ENCODE measurements at regions not wholly inside any gene's neighbourhood (a gene's known extent, or its start where the extent isn't known, plus 50 kb on each side); places are given as distances from the start of the nearest gene placed in this dataset.

GRCh38 chr17:54435966-54436365 lies 464.7 kb upstream of the TOM1L1 start:
- Histone ChIP-seq H3K4me2 (ENCODE audit: control insufficient read depth, insufficient read depth) (no peak overlapping the region), H3K36me3 (ENCODE audit: control insufficient read depth in 2 of 2, insufficient read depth in 2 of 2, low read length in 1 of 2) (no peaks in the 10 kb centered on the region), H3K4me1 (ENCODE audit: control insufficient read depth, insufficient read depth, low read length) (no peaks in the 10 kb centered on the region), H2AFZ (ENCODE audit: control insufficient read depth, low read depth, low read length) (no peak overlapping the region), H3K27me3 (replicated peaks in 1 of 2; ENCODE audit: control insufficient read depth in 2 of 2, insufficient read depth in 2 of 2, low read length in 1 of 2) (no peaks in the 10 kb centered on the region), H3K27ac (ENCODE audit: control insufficient read depth, insufficient read depth) (no peak overlapping the region), H4K20me1 (ENCODE audit: control insufficient read depth, insufficient read depth) (no peaks in the 10 kb centered on the region), H3K79me2 (ENCODE audit: control insufficient read depth, insufficient read depth, low read length) (no peaks in the 10 kb centered on the region), H3K9me3 (replicated peaks; ENCODE audit: control insufficient read depth, insufficient read depth, low read length) (no peaks in the 10 kb centered on the region), H3K9ac (ENCODE audit: control insufficient read depth, insufficient read depth, low read length) (no peak overlapping the region), H3K4me3 (no peak overlapping the region)
- 44% methylated on average over 10 of the region's 10 CpGs for WGBS (ENCODE audit: insufficient coverage, insufficient replicate concordance, low lambda C conversion rate, missing lambda C conversion rate)
- ChIA-PET SMC1A (ENCODE audit: uncharacterized antibody, unreplicated experiment) (interaction anchor here (1.0 to 1.7 kb wide), 3 partner anchors 9 to 92 kb away, joined by 3 to 12 read pairs (median 3); no protein-coding TSS in a partner anchor), RAD21 (ENCODE audit: unreplicated experiment) (no interaction called here), CTCF (interaction anchor here (1.5 to 1.6 kb wide), 2 partner anchors 9 to 60 kb away, joined by 3 to 5 read pairs; no protein-coding TSS in a partner anchor), POLR2A (no interaction called here)
- ATAC-seq (no peak), DNase-seq (ENCODE audit: low read depth, low spot score) (no peak), FAIRE-seq (no peak)
- in situ Hi-C loops (cut with MboI) = no loop called here
- no peak for TF ChIP-seq PAX5 (IDR thresholded peaks at IDR 0.05; ENCODE audit: borderline replicate concordance, low read depth, low read length)
- no peak for TF ChIP-seq ASH2L (IDR thresholded peaks at IDR 0.05; ENCODE audit: borderline replicate concordance, low read depth)
- TF ChIP-seq CBX5 (IDR thresholded peaks at IDR 0.05; ENCODE audit: low read depth) = no peak
- TF ChIP-seq NFIC (IDR thresholded peaks at IDR 0.05; ENCODE audit: low read depth, low read length) = no peak
- no peak for TF ChIP-seq NKRF (conservative IDR thresholded peaks at IDR 0.05)
- TF ChIP-seq FOXK2 (IDR thresholded peaks at IDR 0.05) = no peak
- TF ChIP-seq YBX1 (IDR thresholded peaks at IDR 0.05) = no peak
- no peak for TF ChIP-seq IKZF1 (conservative IDR thresholded peaks at IDR 0.05)
- TF ChIP-seq BCL3 (IDR thresholded peaks at IDR 0.05; ENCODE audit: borderline replicate concordance, insufficient read depth, low read depth, low read length, poor library complexity, severe bottlenecking) = no peak
- intact Hi-C loops (cut with micrococcal nuclease; ENCODE audit: unreplicated experiment) = no loop called here
- no TSS peak for BruUV-seq (replicated peaks)

Data from GM12878 (cell line).